ENCODE measurements at regions not wholly inside any gene's neighbourhood (a gene's known extent, or its start where the extent isn't known, plus 50 kb on each side); places are given as distances from the start of the nearest gene placed in this dataset.

DNA sequence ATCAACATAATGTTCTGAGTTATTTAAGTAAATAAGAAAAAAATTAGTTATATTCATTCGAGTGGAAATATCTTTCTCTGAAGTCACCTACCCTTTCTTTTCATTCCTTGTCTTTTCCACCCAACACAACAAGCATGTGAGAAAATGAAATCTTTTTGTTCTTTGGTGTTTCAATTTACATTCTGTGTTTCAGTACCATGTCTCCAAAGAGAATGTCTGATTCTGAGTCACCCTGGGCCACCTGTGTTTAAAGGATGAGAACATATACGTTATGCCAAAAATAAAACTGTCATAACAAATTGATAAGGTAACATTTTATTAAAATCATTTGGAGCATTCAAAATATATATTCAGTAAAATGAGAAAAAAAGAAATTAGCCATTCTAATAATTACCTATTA, 470.8 kb downstream of the ZNF804A start:
- no peak for ATAC-seq
- no peak for TF ChIP-seq POLR2A (IDR thresholded peaks at IDR 0.05)
- no peak for TF ChIP-seq CTCF (IDR thresholded peaks at IDR 0.05)
- no peaks in the 10 kb centered on the region for H3K27me3 ChIP-seq
- H3K4me1 ChIP-seq, result no peaks in the 10 kb centered on the region
- intact Hi-C loops (cut with DNase I), result no loop called here
- no peaks in the 10 kb centered on the region for H3K36me3 ChIP-seq (replicated peaks in 1 of 2; ENCODE audit: insufficient read depth in 1 of 2, low read depth in 2 of 2)
- H3K9me3 ChIP-seq, result no peaks in the 10 kb centered on the region
- no peak for DNase-seq
- H3K27ac ChIP-seq, result no peak overlapping the region
- H3K4me3 ChIP-seq, result no peak overlapping the region
- 38% methylated on average over 2 of the region's 2 CpGs for WGBS, 2 donors

DNA sequence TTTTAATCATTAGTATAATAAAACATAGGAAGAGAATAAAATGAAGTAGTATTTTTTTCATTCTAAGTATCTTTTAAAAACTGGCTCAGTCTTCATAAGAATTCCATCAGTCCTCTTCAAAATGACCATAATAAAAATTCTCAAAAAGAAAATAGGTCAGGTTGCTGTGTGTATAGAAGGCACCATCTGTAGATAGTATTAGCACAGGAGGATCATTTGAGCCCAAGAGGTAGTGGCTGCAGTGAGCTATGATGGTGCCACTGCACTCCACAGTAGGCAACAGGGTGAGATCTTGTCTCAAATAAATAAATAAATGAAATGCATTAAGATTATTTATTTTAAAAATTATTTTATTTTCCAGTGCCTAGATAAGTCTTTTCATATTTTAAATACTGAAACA, 475.8 kb downstream of the ZNF804A start:
- no peak overlapping the region for H3K27ac ChIP-seq
- H3K9me3 ChIP-seq, result no peaks in the 10 kb centered on the region
- H3K4me3 ChIP-seq, result no peak overlapping the region
- no peaks in the 10 kb centered on the region for H3K36me3 ChIP-seq (replicated peaks in 1 of 2; ENCODE audit: insufficient read depth in 1 of 2, low read depth in 2 of 2)
- no peaks in the 10 kb centered on the region for H3K27me3 ChIP-seq
- no peaks in the 10 kb centered on the region for H3K4me1 ChIP-seq
- ATAC-seq, result no peak
- intact Hi-C loops (cut with DNase I), result no loop called here
- TF ChIP-seq POLR2A (IDR thresholded peaks at IDR 0.05) (no peak), CTCF (IDR thresholded peaks at IDR 0.05) (no peak)
- no peak for DNase-seq

- Histone ChIP-seq H3K27me3 (no peaks in the 10 kb centered on the region), H3K4me1 (no peaks in the 10 kb centered on the region), H3K9me3 (no peaks in the 10 kb centered on the region), H3K4me3 (no peak overlapping the region), H3K27ac (no peak overlapping the region), H3K36me3 (replicated peaks in 1 of 2; ENCODE audit: insufficient read depth in 1 of 2, low read depth in 2 of 2) (no peaks in the 10 kb centered on the region)
- DNase-seq (no peak), ATAC-seq (no peak)
- 74 to 75% methylated on average over 3 of the region's 3 CpGs for WGBS, 2 donors
- TF ChIP-seq POLR2A (IDR thresholded peaks at IDR 0.05) (no peak), CTCF (IDR thresholded peaks at IDR 0.05) (no peak)
- intact Hi-C loops (cut with DNase I), result no loop called here
These were observed 484.4 kb downstream of the ZNF804A start for GRCh38 chr2:185082749-185083148.

- Histone ChIP-seq H3K27ac (no peak overlapping the region), H3K4me3 (no peak overlapping the region), H3K9me3 (no peaks in the 10 kb centered on the region), H3K36me3 (replicated peaks in 1 of 2; ENCODE audit: insufficient read depth in 1 of 2, low read depth in 2 of 2) (no peaks in the 10 kb centered on the region), H3K4me1 (no peaks in the 10 kb centered on the region), H3K27me3 (no peaks in the 10 kb centered on the region)
- DNase-seq (no peak), ATAC-seq (no peak)
- 57 to 63% methylated on average over 2 of the region's 2 CpGs for WGBS, 2 donors
- intact Hi-C loops (cut with DNase I), result no loop called here
- TF ChIP-seq CTCF (IDR thresholded peaks at IDR 0.05), result no peak
These were observed 510.3 kb downstream of the ZNF804A start for GRCh38 chr2:185108588-185108987.

DNA sequence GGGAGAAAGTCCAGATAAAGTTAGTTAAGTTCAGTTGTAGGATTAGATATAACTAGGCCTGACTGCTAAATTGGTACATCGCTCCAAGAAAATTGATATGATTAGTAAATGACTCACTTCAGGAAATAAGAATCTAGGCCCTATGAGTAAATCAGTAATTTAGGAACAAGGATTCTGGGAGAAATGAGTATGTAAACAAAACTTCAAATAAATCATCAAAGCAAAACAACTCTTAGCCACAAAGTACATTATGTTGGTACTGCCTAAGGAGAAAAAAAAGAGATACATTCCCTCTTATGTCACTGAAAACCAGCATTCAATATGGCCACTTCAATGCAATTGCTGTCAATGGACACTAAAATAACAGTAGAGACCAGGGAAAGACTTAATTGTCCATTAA, 529.1 kb downstream of the ZNF804A start:
- no peak for TF ChIP-seq POLR2A (IDR thresholded peaks at IDR 0.05)
- intact Hi-C loops (cut with DNase I), result no loop called here

More for the DNA sequence above, 529.1 kb downstream of the ZNF804A start:
- DNase-seq, result no peak
- no peak overlapping the region for H3K27ac ChIP-seq
- no peaks in the 10 kb centered on the region for H3K36me3 ChIP-seq (replicated peaks in 1 of 2; ENCODE audit: insufficient read depth in 1 of 2, low read depth in 2 of 2)
- no peaks in the 10 kb centered on the region for H3K4me1 ChIP-seq
- no peaks in the 10 kb centered on the region for H3K27me3 ChIP-seq
- no peak for ATAC-seq
- no peaks in the 10 kb centered on the region for H3K9me3 ChIP-seq
- H3K4me3 ChIP-seq, result no peak overlapping the region
- 69 to 91% methylated on average over 1 of the region's 1 CpG for WGBS, 2 donors

All from body of pancreas (tissue), 4 donors.